Left lung (tissue), 4 donors: ENCODE measurements at regions not wholly inside any gene's neighbourhood (a gene's known extent, or its start where the extent isn't known, plus 50 kb on each side); places are given as distances from the start of the nearest gene placed in this dataset.

ENCODE experiments used
- ATAC-seq: fragments of 200-7000 bp; cut with Tn5 transposase; one replicate; pipeline ENCODE4 v1.9.1; 2020; ENCODE audit warnings: moderate library complexity
- DNase-seq, 4 donors: peaks; one replicate each; pipeline ENCODE4 v3.0.0-alpha.2; 2013 to 2020
- H3K27ac ChIP-seq, 2 donors: fragments of 200-600 bp; sonication (generic) in 1 of 2; one replicate each; pipeline versions ENCODE4 v1.5.0 to v1.8.0; 2020 to 2021
- H3K27me3 ChIP-seq, 2 donors: fragments of 200-600 bp; sonication (generic) in 1 of 2; one replicate each; pipeline versions ENCODE4 v1.5.0 to v1.8.0; 2020 to 2021
- H3K36me3 ChIP-seq, 2 donors: fragments of 200-600 bp; sonication (generic) in 1 of 2; one replicate each; pipeline versions ENCODE4 v1.5.0 to v1.8.0; 2020 to 2021
- H3K4me1 ChIP-seq, 2 donors: fragments of 200-600 bp; one replicate each; pipeline ENCODE4 v1.8.0; 2021
- H3K4me3 ChIP-seq, 2 donors: fragments of 200-600 bp; sonication (generic) in 1 of 2; one replicate each; pipeline versions ENCODE4 v1.5.0 to v1.8.0; 2020 to 2021; ENCODE audit warnings: mild to moderate bottlenecking in 1 of 2
- H3K9me3 ChIP-seq, 2 donors: fragments of 200-600 bp; sonication (generic) in 1 of 2; one replicate each; pipeline versions ENCODE4 v1.5.0 to v1.8.0; 2020 to 2021
- intact Hi-C, 2 donors: fragments of 100-400 bp; cut with DNase I; formaldehyde crosslinking; loops; one replicate each; pipeline versions ENCODE4 v1.11.2 to v1.14.2; 2022
- TF ChIP-seq, protein P1 (sequence below), 2 donors: fragments of 200-600 bp; sonication (generic) in 1 of 2; IDR thresholded peaks; one replicate each; pipeline versions ENCODE4 v1.5.0 to v1.8.0; 2021; ENCODE audit warnings: antibody characterized with exemption in 2 of 2
- donor health status: DM: no; HTN: yes; CAD: no.
- donor health status: DM: no; HTN: no; CAD: no.

- no peaks in the 10 kb centered on the region for H3K27me3 ChIP-seq
- TF ChIP-seq, protein P1, sequence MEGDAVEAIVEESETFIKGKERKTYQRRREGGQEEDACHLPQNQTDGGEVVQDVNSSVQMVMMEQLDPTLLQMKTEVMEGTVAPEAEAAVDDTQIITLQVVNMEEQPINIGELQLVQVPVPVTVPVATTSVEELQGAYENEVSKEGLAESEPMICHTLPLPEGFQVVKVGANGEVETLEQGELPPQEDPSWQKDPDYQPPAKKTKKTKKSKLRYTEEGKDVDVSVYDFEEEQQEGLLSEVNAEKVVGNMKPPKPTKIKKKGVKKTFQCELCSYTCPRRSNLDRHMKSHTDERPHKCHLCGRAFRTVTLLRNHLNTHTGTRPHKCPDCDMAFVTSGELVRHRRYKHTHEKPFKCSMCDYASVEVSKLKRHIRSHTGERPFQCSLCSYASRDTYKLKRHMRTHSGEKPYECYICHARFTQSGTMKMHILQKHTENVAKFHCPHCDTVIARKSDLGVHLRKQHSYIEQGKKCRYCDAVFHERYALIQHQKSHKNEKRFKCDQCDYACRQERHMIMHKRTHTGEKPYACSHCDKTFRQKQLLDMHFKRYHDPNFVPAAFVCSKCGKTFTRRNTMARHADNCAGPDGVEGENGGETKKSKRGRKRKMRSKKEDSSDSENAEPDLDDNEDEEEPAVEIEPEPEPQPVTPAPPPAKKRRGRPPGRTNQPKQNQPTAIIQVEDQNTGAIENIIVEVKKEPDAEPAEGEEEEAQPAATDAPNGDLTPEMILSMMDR (IDR thresholded peaks at IDR 0.05): no peak
- no peaks in the 10 kb centered on the region for H3K4me1 ChIP-seq
- DNase-seq: no peak
- intact Hi-C loops: no loop called here
- H3K27ac ChIP-seq: no peak overlapping the region
- H3K36me3 ChIP-seq: no peaks in the 10 kb centered on the region
- H3K9me3 ChIP-seq: no peaks in the 10 kb centered on the region
- no peak overlapping the region for H3K4me3 ChIP-seq
- no peak for ATAC-seq
Observed at GRCh38 chr14:85084344-85084743, 445.6 kb upstream of the FLRT2 start.

DNA sequence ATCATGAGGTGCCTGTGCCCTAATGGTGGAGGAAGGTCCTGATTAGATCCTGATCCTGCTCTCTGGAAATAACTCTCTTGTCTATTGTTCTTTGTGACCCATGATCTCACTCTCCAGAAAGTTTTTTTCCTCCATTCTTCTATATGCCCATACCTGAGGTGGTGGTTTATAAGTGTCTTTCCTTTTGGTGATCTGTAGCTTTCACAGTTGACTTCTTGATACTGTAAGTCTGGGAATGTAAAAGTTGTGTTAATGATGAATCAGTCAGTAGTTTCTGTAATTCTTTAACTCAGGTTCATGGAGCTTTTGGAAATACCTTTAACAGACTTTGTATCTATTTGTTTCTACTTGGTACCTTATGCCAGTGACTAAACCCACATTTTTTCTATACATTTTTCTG, 444.0 kb upstream of the FLRT2 start:
- intact Hi-C loops: no loop called here
- no peak for DNase-seq
- ATAC-seq: no peak
- Histone ChIP-seq H3K4me3 (no peak overlapping the region), H3K27ac (no peak overlapping the region), H3K27me3 (no peaks in the 10 kb centered on the region), H3K4me1 (no peaks in the 10 kb centered on the region), H3K36me3 (no peaks in the 10 kb centered on the region), H3K9me3 (no peaks in the 10 kb centered on the region)
- TF ChIP-seq, protein P1 (IDR thresholded peaks at IDR 0.05): no peak

DNA sequence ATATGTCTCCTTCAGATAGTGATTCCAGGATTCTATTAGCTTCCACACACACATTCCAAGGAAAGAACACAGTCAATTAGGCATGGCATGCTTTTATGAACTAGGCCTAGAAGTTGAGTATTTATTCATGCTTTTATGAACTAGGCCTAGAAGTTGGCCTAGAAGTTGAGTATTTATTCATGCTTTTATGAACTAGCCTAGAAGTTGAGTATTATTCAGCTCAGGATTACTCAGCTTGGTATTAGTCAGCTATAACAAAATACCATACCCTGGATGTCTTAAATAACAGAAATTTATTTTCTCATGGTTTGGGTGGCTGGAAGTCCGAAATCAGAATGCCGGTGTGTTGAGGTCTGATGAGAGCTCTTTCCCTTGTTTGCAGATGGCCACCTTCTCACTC, 442.7 kb upstream of the FLRT2 start:
- Histone ChIP-seq H3K27ac (no peak overlapping the region), H3K9me3 (no peaks in the 10 kb centered on the region), H3K36me3 (no peaks in the 10 kb centered on the region), H3K4me1 (no peaks in the 10 kb centered on the region), H3K27me3 (no peaks in the 10 kb centered on the region), H3K4me3 (no peak overlapping the region)
- DNase-seq (no peak), ATAC-seq (peak; percentile 59)
- TF ChIP-seq, protein P1 (IDR thresholded peaks at IDR 0.05): no peak
- intact Hi-C loops: no loop called here

- Histone ChIP-seq H3K36me3 (no peaks in the 10 kb centered on the region), H3K4me1 (no peaks in the 10 kb centered on the region), H3K9me3 (no peaks in the 10 kb centered on the region), H3K27me3 (no peaks in the 10 kb centered on the region), H3K4me3 (no peak overlapping the region), H3K27ac (no peak overlapping the region)
- TF ChIP-seq, protein P1 (IDR thresholded peaks at IDR 0.05): no peak
- no peak for DNase-seq
- ATAC-seq: peak; percentile 54
- intact Hi-C loops: no loop called here
Observed at GRCh38 chr14:85088192-85088591, 441.8 kb upstream of the FLRT2 start.

- H3K4me3 ChIP-seq: no peak overlapping the region
- no peaks in the 10 kb centered on the region for H3K4me1 ChIP-seq
- no peak overlapping the region for H3K27ac ChIP-seq
- ATAC-seq (no peak), DNase-seq (no peak)
- no peaks in the 10 kb centered on the region for H3K9me3 ChIP-seq
- intact Hi-C loops: no loop called here
- H3K36me3 ChIP-seq: no peaks in the 10 kb centered on the region
- TF ChIP-seq, protein P1 (IDR thresholded peaks at IDR 0.05): no peak
- no peaks in the 10 kb centered on the region for H3K27me3 ChIP-seq
Observed at GRCh38 chr14:85090681-85091080, 439.3 kb upstream of the FLRT2 start.
